Ovary (tissue), 7 donors: ENCODE measurements at regions not wholly inside any gene's neighbourhood (a gene's known extent, or its start where the extent isn't known, plus 50 kb on each side); places are given as distances from the start of the nearest gene placed in this dataset.

ENCODE experiments used
- DNase-seq, 5 donors: peaks; one replicate each; pipeline ENCODE4 v3.0.0-alpha.2; 2019 to 2020
- H3K27ac ChIP-seq, 2 donors: fragments of 200-600 bp; one replicate each; pipeline versions ENCODE4 v1.5.1 to v1.8.0; 2019 to 2022
- H3K27me3 ChIP-seq: fragments of 200-600 bp; one replicate; pipeline ENCODE4 v1.8.0; 2022
- H3K36me3 ChIP-seq: fragments of 200-600 bp; sonication (generic); one replicate; pipeline ENCODE4 v1.5.1; 2019
- H3K4me1 ChIP-seq: one replicate; pipeline ENCODE4 v1.8.1; 2013; ENCODE audit warnings: mild to moderate bottlenecking, moderate library complexity; ENCODE audit not compliant: insufficient read depth
- H3K4me3 ChIP-seq: fragments of 200-600 bp; sonication (generic); one replicate; pipeline ENCODE4 v1.5.1; 2017
- H3K9me3 ChIP-seq, 2 donors: fragments of 200-600 bp in 1 of 2; sonication (generic) in 1 of 2; one replicate each; pipeline versions ENCODE4 v1.5.1 to v1.8.1; 2013 to 2019; ENCODE audit warnings: mild to moderate bottlenecking in 1 of 2, moderate library complexity in 1 of 2
- EP300 ChIP-seq: sonication (generic); formaldehyde crosslinking; IDR thresholded peaks from one replicate; pipeline ENCODE4 v1.6.1; 2017; ENCODE audit warnings: antibody characterized with exemption
- POLR2A ChIP-seq: fragments of 450-650 bp; IDR thresholded peaks from one replicate; pipeline ENCODE4 v1.6.1; 2017; ENCODE audit warnings: antibody characterized with exemption, mild to moderate bottlenecking, moderate library complexity
- WGBS, 3 donors: extraction: QIAGEN DNeasy Blood & Tissue Kit in 1 of 3; methylation state at CpG; one replicate each; pipeline versions ENCODE4 v1.1.5 to v1.1.7; 2013 to 2017; 5-methylcytosine and 5-hydroxymethylcytosine counted together
- intact Hi-C, 4 donors: fragments of 100-400 bp; cut with DNase I; formaldehyde crosslinking; loops; one replicate each; pipeline versions ENCODE4 v1.11.0 to v1.15.1; 2022 to 2023
- TF ChIP-seq, protein P1 (sequence below), 3 donors: fragments of 450-650 bp in 2 of 3; fragments of 200-600 bp in 1 of 3; IDR thresholded peaks; one replicate each; pipeline versions ENCODE4 v1.5.1 to v1.8.0; 2016 to 2022; ENCODE audit warnings: antibody characterized with exemption in 3 of 3, mild to moderate bottlenecking in 1 of 3
- donor health status: DM: no; HTN: no; CAD: no; lungs with moderate emphysema.
- donor health status: DM: no; HTN: no; CAD: no.
- donor health status: Bipolar disorder and iron deficiency.
- donor health status: DM: no; HTN: no; CAD: no.
- donor health status: DM: yes; HTN: yes; CAD: no.

DNA sequence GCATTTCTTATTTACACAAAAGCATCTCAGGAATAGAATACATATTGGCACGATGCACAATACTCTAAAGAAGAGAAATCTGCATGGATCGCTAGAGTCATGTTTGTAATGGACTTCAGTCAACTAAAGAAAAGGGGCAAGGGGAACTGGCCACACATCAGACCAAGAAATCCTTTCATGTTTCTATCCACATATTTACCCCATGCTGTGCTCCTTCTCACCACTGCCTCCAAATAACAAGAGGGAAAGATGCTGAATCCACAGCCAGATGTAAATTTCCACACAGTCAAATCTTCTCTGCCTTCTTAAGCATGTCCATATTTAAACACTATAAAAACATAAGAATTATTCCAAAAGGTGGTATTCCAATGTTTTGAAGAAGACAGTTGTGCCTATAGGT, 67.6 kb downstream of the COX18 start:
- 75 to 83% (median 80%) methylated on average over 2 of the region's 2 CpGs for WGBS, 3 donors
- TF ChIP-seq, protein P1, sequence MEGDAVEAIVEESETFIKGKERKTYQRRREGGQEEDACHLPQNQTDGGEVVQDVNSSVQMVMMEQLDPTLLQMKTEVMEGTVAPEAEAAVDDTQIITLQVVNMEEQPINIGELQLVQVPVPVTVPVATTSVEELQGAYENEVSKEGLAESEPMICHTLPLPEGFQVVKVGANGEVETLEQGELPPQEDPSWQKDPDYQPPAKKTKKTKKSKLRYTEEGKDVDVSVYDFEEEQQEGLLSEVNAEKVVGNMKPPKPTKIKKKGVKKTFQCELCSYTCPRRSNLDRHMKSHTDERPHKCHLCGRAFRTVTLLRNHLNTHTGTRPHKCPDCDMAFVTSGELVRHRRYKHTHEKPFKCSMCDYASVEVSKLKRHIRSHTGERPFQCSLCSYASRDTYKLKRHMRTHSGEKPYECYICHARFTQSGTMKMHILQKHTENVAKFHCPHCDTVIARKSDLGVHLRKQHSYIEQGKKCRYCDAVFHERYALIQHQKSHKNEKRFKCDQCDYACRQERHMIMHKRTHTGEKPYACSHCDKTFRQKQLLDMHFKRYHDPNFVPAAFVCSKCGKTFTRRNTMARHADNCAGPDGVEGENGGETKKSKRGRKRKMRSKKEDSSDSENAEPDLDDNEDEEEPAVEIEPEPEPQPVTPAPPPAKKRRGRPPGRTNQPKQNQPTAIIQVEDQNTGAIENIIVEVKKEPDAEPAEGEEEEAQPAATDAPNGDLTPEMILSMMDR (IDR thresholded peaks at IDR 0.05), result no peak
- no peak for TF ChIP-seq EP300
- TF ChIP-seq POLR2A, result no peak
- DNase-seq, result no peak
- Histone ChIP-seq H3K27ac (no peak overlapping the region), H3K27me3 (no peaks in the 10 kb centered on the region), H3K9me3 (no peaks in the 10 kb centered on the region), H3K36me3 (no peaks in the 10 kb centered on the region), H3K4me3 (no peak overlapping the region), H3K4me1 (no peaks in the 10 kb centered on the region)
- intact Hi-C loops, result no loop called here

DNA sequence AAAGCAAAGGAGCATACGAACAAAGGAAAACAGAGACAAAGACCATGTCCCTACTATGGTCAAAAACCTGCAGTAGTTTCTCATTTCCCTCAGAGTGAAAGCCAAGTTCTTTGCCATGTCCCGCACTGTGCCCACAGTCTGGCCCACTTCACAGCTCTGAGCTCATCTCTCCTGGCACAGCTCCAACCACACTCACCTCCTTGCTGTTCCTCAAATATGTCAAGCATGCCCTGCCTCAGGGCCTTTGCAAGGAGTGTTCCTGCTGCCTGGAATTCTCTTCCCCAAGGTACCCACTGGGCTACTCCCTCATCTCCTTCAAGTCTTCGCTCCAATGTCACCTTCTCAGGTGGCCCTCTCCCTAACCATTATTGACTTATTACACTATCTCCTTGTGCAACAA, 72.1 kb downstream of the COX18 start:
- no peaks in the 10 kb centered on the region for H3K9me3 ChIP-seq
- 67 to 89% (median 78%) methylated on average over 3 of the region's 3 CpGs for WGBS, 3 donors
- H3K4me3 ChIP-seq, result no peak overlapping the region
- no peaks in the 10 kb centered on the region for H3K36me3 ChIP-seq
- no peaks in the 10 kb centered on the region for H3K4me1 ChIP-seq
- DNase-seq, result no peak
- intact Hi-C loops, result no loop called here
- H3K27ac ChIP-seq, result no peak overlapping the region
- TF ChIP-seq POLR2A, result no peak
- TF ChIP-seq, protein P1 (IDR thresholded peaks at IDR 0.05), result no peak
- no peak for TF ChIP-seq EP300
- H3K27me3 ChIP-seq, result no peaks in the 10 kb centered on the region

DNA sequence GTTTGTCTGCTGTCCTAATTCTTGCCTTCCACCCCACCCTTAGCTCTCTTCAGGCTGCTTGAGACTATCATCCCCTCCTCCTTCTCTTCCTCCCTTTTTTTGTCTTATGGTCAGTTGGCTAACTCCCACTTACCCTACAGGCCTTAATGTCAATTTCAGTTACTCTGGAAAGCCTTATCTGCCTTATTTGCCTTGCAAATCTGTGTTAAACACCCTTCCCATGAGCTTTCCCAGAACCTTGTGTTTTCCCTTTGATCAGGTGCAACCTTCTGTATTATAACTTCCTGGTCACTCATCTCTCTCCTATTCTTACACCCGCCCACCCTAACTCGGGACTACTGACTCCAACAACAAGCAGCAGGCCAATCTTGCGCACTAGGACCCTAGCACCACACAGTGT, 74.8 kb downstream of the COX18 start:
- TF ChIP-seq, protein P1 (IDR thresholded peaks at IDR 0.05), result no peak
- TF ChIP-seq POLR2A (no peak), EP300 (no peak)
- Histone ChIP-seq H3K27ac (no peak overlapping the region), H3K4me3 (no peak overlapping the region), H3K36me3 (no peaks in the 10 kb centered on the region), H3K9me3 (no peaks in the 10 kb centered on the region), H3K4me1 (no peaks in the 10 kb centered on the region), H3K27me3 (no peaks in the 10 kb centered on the region)
- WGBS, 3 donors, result 89 to 92% (median 89%) methylated on average over 3 of the region's 3 CpGs
- intact Hi-C loops, result no loop called here
- DNase-seq, result no peak

DNA sequence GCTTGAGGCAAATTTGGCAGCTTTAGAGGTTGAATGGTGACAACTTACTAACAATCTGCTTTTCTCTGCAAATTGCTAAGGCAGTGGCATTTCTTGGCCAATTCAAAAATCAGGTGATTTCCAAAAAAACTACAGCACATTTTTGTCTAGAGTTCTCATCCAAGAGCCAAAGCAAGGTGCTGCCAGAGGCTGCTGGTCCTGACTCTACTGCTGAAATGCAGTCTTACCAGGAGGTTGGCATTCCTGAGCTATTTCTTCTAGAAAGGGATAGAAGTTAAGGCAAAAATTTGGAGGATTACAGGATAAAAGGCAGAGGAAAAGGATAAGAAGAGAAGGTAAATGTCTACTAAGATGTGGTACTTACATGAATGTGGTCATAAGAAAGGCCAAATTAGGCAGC, 75.6 kb downstream of the COX18 start:
- Histone ChIP-seq H3K9me3 (no peaks in the 10 kb centered on the region), H3K27me3 (no peaks in the 10 kb centered on the region), H3K27ac (no peak overlapping the region), H3K4me3 (no peak overlapping the region), H3K4me1 (no peaks in the 10 kb centered on the region), H3K36me3 (no peaks in the 10 kb centered on the region)
- DNase-seq, result no peak
- TF ChIP-seq POLR2A, result no peak
- TF ChIP-seq, protein P1 (IDR thresholded peaks at IDR 0.05), result no peak
- no peak for TF ChIP-seq EP300
- intact Hi-C loops, result no loop called here

DNA sequence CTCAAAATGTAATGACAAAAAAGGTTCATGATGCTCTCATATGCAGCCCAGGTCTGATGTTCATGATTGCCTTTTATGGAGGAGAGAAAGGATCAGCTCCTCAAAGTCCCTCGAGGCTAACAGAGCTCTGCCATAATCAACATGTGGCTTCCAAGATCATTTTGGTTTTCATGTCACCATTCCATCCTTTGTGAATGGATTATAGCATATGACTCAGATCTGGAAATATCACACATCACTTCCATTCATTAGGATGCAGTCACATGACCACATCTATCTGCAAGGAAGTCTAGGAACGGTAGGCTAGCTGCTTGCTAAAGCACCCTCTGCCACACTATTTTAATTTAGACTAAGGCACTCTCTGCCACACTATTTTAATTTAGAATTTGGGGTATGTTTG, 77.6 kb downstream of the COX18 start:
- Histone ChIP-seq H3K27me3 (no peaks in the 10 kb centered on the region), H3K4me1 (no peaks in the 10 kb centered on the region), H3K27ac (no peak overlapping the region), H3K9me3 (no peaks in the 10 kb centered on the region), H3K36me3 (no peaks in the 10 kb centered on the region), H3K4me3 (no peak overlapping the region)
- DNase-seq, result no peak
- intact Hi-C loops, result no loop called here
- TF ChIP-seq, protein P1 (IDR thresholded peaks at IDR 0.05), result no peak
- TF ChIP-seq EP300 (no peak), POLR2A (no peak)
- WGBS, 3 donors, result 50 to 59% (median 51%) methylated on average over 2 of the region's 2 CpGs
